ENCODE measurements at regions not wholly inside any gene's neighbourhood (a gene's known extent, or its start where the extent isn't known, plus 50 kb on each side); places are given as distances from the start of the nearest gene placed in this dataset.

DNA sequence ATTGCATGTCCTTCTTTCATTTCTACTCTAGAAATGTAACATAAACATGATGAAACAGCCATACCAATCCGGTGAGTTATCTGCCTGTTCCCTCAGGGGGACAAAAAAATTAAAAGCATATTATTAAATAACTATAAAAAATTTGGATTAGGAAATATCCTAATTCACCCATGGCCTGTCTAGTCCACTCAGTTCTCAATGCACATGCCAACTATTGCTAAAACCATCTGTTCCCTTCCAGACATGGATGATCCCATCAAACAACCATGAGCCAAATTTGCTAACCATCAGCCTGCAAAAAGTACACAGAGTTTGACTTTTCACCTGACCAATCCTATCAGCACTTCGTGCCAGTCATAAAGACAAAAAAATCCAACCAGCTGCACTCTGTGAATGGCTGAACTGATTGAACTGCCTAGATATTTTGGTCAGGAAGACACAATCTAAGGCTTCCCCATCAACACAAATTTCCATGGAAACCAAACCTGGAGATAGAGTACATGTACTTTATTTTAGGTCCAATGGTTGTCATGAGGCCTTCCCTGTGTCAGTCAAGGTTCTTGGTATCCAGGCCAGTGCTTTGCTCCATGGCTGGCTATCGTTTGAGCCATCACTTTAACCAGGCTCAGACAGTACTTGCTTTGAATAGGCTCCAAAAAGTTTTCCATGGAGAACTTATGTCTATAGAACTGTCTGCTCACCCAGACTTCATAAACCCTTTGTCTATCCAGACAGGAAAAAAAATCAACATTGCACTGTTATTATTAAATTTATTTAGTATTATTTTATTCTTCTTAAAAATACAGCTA lies 570.8 kb downstream of the LTN1 start:
- H3K4me3 ChIP-seq = no peak overlapping the region
- intact Hi-C loops (cut with DNase I, micrococcal nuclease) = no loop called here

DNA sequence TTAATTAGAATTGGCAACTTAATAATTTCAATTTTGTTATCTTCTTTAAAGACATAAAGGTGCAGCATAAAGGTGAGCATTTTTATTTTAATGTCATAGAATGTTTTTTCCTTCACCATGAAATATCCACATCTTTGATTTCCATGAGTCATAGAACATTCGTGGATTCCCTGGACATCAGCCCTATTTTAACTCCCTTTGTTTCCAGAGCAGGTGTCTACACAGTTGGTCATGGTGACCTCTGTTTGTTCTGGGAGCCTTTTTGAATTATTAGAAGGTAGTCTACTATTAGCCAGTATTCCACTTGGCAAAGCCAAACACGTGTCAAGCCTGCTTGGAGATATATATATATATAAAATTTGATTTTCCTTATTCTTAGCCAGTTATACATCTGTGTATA lies 572.9 kb downstream of the LTN1 start:
- DNase-seq (no peak), ATAC-seq (no peak)
- Histone ChIP-seq H3K36me3 (ENCODE audit: low read depth) (no peaks in the 10 kb centered on the region), H3K9me3 (no peaks in the 10 kb centered on the region), H3K4me3 (no peak overlapping the region), H3K4me1 (ENCODE audit: low read depth) (no peaks in the 10 kb centered on the region)
- intact Hi-C loops (cut with DNase I, micrococcal nuclease) = no loop called here
- TF ChIP-seq, protein P1, sequence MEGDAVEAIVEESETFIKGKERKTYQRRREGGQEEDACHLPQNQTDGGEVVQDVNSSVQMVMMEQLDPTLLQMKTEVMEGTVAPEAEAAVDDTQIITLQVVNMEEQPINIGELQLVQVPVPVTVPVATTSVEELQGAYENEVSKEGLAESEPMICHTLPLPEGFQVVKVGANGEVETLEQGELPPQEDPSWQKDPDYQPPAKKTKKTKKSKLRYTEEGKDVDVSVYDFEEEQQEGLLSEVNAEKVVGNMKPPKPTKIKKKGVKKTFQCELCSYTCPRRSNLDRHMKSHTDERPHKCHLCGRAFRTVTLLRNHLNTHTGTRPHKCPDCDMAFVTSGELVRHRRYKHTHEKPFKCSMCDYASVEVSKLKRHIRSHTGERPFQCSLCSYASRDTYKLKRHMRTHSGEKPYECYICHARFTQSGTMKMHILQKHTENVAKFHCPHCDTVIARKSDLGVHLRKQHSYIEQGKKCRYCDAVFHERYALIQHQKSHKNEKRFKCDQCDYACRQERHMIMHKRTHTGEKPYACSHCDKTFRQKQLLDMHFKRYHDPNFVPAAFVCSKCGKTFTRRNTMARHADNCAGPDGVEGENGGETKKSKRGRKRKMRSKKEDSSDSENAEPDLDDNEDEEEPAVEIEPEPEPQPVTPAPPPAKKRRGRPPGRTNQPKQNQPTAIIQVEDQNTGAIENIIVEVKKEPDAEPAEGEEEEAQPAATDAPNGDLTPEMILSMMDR (IDR thresholded peaks at IDR 0.05) = no peak

More for the DNA sequence above, 570.8 kb downstream of the LTN1 start:
- DNase-seq (no peak), ATAC-seq (no peak)
- no peaks in the 10 kb centered on the region for H3K36me3 ChIP-seq (ENCODE audit: low read depth)
- no peaks in the 10 kb centered on the region for H3K4me1 ChIP-seq (ENCODE audit: low read depth)
- no peaks in the 10 kb centered on the region for H3K9me3 ChIP-seq
- TF ChIP-seq, protein P1 (IDR thresholded peaks at IDR 0.05) = no peak

DNA sequence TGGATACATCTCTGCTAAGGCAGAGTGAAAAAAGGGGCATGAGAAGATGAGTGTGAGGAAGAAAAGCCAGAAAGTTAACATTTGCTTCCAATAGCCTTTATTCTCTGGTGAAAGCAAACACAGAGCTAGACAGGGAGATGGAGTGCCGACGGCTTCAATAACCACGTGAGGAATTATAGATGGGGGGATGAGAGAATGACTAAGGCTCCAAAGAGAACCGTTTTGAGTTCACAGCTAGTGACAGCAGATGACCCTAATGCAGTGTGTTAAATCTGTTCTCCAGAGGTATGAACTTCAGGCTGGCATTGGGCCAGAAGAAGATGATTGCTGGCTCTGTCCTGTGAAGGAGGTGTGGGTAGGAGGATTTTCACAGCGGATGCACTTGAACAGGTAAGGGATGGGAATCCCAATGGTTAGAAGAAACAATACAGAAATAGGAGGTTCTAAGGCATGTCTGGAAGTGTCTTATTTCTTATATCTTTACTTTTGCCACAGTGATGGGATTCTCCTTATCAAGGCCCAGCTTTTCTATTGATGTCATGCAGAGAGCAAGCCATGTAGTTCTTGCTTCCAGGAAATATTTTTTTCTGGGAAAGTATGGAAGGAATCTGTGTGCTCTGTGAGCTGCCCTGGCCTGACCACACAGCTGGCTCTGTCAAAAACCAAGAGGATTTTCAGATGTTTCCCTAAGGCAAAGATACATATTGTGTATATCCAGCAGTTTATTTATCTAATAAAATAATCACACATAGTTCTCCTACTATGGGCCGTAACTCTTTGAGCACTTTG lies 573.8 kb downstream of the LTN1 start:
- TF ChIP-seq, protein P1 (IDR thresholded peaks at IDR 0.05) = no peak
- no peak for DNase-seq
- Histone ChIP-seq H3K4me3 (no peak overlapping the region), H3K4me1 (ENCODE audit: low read depth) (no peaks in the 10 kb centered on the region), H3K36me3 (ENCODE audit: low read depth) (no peaks in the 10 kb centered on the region), H3K9me3 (no peaks in the 10 kb centered on the region)
- intact Hi-C loops (cut with DNase I, micrococcal nuclease) = no loop called here
- ATAC-seq = no peak

DNA sequence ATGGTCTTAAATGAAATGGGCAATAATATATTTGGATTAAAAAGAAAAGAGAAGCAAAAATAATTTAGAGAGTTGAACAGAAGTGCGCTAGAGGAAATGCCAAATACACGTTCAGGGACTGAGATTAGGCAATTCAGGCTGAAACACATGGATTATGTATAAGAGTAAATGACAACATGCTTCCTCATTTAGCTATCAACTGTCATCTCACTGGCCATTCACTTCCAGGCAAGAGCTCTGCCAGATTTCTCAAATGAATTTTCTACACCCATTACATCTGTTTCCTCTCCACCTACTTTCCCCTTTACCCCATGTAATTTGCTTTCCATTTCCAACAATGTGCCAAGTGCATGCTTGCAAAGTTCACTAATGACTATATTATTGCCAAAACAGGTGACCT lies 582.4 kb downstream of the LTN1 start:
- Histone ChIP-seq H3K9me3 (no peaks in the 10 kb centered on the region), H3K4me3 (no peak overlapping the region), H3K4me1 (ENCODE audit: low read depth) (no peaks in the 10 kb centered on the region), H3K36me3 (ENCODE audit: low read depth) (no peaks in the 10 kb centered on the region)
- TF ChIP-seq, protein P1 (IDR thresholded peaks at IDR 0.05) = no peak
- ATAC-seq (no peak), DNase-seq (no peak)
- intact Hi-C loops (cut with DNase I, micrococcal nuclease) = no loop called here

DNA sequence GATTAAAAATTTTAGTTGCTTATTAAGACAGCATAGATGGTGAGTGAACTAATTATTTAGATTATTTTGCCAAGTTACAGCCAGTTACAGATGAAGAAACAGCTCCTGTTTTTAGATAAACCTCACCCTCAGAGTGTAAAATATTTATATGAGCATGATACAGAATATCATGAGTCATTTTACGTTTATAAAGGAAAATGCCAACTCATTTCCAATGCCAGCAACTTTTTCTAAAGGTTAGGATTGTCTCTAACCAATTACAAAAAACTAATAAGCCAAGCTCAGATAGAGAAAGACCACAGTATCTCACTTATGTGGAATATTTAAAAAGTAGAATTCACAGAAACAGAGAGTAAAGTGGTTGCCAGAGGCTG lies 590.1 kb downstream of the LTN1 start:
- ATAC-seq (no peak), DNase-seq (no peak)
- TF ChIP-seq, protein P1 (IDR thresholded peaks at IDR 0.05) = no peak
- Histone ChIP-seq H3K36me3 (ENCODE audit: low read depth) (no peaks in the 10 kb centered on the region), H3K4me3 (no peak overlapping the region), H3K9me3 (no peaks in the 10 kb centered on the region), H3K4me1 (ENCODE audit: low read depth) (no peaks in the 10 kb centered on the region)
- intact Hi-C loops (cut with DNase I, micrococcal nuclease) = no loop called here
